ENCODE measurements at regions not wholly inside any gene's neighbourhood (a gene's known extent, or its start where the extent isn't known, plus 50 kb on each side); places are given as distances from the start of the nearest gene placed in this dataset.

DNA sequence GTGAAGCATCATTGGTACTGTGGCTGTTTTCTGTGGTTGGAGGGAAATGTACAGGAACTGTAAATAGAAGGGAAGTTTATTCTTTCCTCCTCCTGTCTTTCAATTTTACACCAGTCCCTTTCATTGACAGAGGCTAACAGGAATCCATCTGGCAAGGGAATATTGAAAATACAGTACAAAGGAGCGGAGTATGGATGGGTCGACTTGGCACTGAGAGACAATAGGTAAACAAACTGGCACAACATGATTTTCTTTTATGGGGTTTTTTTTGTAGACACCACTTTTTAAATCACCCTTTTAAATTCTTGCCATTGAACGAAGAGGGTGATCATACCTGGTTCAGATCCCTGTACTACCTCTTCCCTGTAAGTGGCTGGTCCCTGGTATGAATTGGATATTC lies 341.3 kb downstream of the RWDD3 start:
- TF ChIP-seq EZH2 (IDR thresholded peaks at IDR 0.05; ENCODE audit: insufficient read depth, low read length): no peak
- TF ChIP-seq, protein P1, sequence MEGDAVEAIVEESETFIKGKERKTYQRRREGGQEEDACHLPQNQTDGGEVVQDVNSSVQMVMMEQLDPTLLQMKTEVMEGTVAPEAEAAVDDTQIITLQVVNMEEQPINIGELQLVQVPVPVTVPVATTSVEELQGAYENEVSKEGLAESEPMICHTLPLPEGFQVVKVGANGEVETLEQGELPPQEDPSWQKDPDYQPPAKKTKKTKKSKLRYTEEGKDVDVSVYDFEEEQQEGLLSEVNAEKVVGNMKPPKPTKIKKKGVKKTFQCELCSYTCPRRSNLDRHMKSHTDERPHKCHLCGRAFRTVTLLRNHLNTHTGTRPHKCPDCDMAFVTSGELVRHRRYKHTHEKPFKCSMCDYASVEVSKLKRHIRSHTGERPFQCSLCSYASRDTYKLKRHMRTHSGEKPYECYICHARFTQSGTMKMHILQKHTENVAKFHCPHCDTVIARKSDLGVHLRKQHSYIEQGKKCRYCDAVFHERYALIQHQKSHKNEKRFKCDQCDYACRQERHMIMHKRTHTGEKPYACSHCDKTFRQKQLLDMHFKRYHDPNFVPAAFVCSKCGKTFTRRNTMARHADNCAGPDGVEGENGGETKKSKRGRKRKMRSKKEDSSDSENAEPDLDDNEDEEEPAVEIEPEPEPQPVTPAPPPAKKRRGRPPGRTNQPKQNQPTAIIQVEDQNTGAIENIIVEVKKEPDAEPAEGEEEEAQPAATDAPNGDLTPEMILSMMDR (IDR thresholded peaks at IDR 0.05; ENCODE audit: insufficient read depth, low read depth, low read length): no peak

Data from astrocyte (in vitro differentiated cells and primary cell).